NT2/D1 (cell line): ENCODE measurements at regions not wholly inside any gene's neighbourhood (a gene's known extent, or its start where the extent isn't known, plus 50 kb on each side); places are given as distances from the start of the nearest gene placed in this dataset.

Experiments
- SUZ12 ChIP-seq: IDR thresholded peaks from 2 replicates; pipeline ENCODE4 v1.6.1; 2011; ENCODE audit not compliant: insufficient read length, insufficient read depth; ENCODE audit errors: extremely low read depth
- YY1 ChIP-seq: IDR thresholded peaks from 2 replicates; pipeline ENCODE4 v1.6.1; 2011; ENCODE audit not compliant: insufficient read length, insufficient read depth
- ZNF274 ChIP-seq: IDR thresholded peaks from 2 replicates; pipeline ENCODE4 v1.6.1; 2011; ENCODE audit warnings: mild to moderate bottlenecking, low read depth, low read length

DNA sequence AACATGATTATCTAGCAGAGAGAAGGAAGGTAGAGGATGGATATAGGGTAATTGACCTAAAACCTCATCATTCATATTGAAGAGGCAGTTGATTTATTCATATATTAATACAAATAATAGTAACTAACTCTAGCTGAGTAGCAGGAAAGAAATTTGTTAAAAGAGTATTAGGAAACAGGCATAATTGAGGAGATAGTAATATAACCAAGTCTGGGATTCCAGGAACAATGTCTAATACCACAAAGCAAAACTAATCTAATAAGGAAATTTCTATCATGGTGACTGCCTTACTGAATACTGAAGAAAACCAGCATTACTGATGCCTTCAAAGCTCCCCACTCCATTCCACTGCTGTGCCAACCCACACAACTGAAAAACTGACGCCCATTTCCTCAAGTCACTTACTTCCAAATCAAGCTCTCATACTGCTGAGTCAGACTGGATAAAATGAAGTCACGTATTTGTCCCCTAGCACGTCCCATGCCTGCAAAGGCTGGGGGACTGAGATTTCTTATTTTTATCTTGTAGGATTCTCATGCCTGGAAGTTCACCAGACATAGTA, 153.9 kb downstream of the SMC2 start:
- no peak for TF ChIP-seq YY1
- TF ChIP-seq ZNF274 = no peak
- TF ChIP-seq SUZ12 = no peak
